Loucy (cell line): ENCODE measurements at regions not wholly inside any gene's neighbourhood (a gene's known extent, or its start where the extent isn't known, plus 50 kb on each side); places are given as distances from the start of the nearest gene placed in this dataset.

ENCODE experiments used
- EZH2phosphoT487 ChIP-seq: fragments of 200-600 bp; IDR thresholded peaks from 2 replicates; pipeline ENCODE4 v1.6.1; 2018; ENCODE audit warnings: antibody characterized with exemption, mild to moderate bottlenecking, moderate library complexity, borderline replicate concordance
- TF ChIP-seq, protein P1 (sequence below): fragments of 200-600 bp; sonication (generic); conservative IDR thresholded peaks from 2 replicates; pipeline ENCODE4 v1.5.1; 2014; ENCODE audit warnings: mild to moderate bottlenecking, antibody characterized with exemption, low read length

DNA sequence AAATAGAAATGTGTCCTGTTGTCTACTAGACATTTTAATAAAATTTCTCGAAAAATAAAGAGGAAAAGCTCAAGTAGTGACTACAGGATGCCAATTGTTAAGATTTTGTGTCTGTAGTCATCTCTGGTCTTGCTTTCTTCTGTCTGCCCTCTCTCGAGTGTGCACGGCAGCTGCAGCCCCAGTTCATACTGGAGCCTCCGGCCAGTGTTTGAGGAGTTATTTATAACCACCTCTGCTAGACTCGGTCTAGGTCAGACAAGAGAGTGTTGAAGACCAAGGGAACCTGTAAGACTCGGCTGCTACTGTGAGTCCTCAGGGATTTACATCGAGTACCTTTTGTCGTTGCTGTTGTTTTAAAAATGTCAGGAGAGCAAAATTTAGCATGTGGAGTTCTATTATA lies 810.1 kb upstream of the POU3F3 start:
- TF ChIP-seq, protein P1, sequence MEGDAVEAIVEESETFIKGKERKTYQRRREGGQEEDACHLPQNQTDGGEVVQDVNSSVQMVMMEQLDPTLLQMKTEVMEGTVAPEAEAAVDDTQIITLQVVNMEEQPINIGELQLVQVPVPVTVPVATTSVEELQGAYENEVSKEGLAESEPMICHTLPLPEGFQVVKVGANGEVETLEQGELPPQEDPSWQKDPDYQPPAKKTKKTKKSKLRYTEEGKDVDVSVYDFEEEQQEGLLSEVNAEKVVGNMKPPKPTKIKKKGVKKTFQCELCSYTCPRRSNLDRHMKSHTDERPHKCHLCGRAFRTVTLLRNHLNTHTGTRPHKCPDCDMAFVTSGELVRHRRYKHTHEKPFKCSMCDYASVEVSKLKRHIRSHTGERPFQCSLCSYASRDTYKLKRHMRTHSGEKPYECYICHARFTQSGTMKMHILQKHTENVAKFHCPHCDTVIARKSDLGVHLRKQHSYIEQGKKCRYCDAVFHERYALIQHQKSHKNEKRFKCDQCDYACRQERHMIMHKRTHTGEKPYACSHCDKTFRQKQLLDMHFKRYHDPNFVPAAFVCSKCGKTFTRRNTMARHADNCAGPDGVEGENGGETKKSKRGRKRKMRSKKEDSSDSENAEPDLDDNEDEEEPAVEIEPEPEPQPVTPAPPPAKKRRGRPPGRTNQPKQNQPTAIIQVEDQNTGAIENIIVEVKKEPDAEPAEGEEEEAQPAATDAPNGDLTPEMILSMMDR = no peak
- no peak for TF ChIP-seq EZH2phosphoT487
